ENCODE measurements at regions not wholly inside any gene's neighbourhood (a gene's known extent, or its start where the extent isn't known, plus 50 kb on each side); places are given as distances from the start of the nearest gene placed in this dataset.
"Not testable (repeated sequence)": the region's sequence is repeated elsewhere in the genome, so short reads cannot be mapped to it uniquely, and the experiment has no call there.

- DNase-seq, result no peak
These were observed 243.7 kb downstream of the SPRY1 start for GRCh38 chr4:123640271-123640670.

DNA sequence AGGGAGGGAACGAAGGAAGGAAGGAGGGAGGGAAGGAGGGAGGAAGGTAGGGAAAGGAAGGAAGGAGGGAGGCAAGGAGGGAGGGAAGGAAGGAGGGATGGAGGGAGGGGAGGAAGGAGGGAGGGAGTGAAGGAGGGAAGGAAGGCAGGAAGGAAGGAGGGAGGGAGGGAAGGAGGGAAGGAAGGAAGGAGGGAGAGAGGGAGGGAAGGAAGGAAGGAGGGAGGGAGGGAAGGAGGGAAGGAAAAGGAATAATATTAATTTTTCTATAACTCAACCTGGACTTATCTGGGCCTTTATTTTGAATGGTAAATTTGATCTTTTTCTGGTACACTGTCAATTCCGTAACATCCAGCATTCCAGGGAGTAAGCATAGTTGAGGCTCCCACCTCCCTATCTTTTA, 244.2 kb downstream of the SPRY1 start:
- no peak for DNase-seq

- no peak for DNase-seq
These were observed 247.1 kb downstream of the SPRY1 start for GRCh38 chr4:123643691-123644090.

- peak in 1 of 4 experiments; percentile 10 for DNase-seq
These were observed 252.7 kb downstream of the SPRY1 start for GRCh38 chr4:123649250-123649644.

- no peak for DNase-seq
These were observed 253.2 kb downstream of the SPRY1 start for GRCh38 chr4:123649645-123650391.

DNA sequence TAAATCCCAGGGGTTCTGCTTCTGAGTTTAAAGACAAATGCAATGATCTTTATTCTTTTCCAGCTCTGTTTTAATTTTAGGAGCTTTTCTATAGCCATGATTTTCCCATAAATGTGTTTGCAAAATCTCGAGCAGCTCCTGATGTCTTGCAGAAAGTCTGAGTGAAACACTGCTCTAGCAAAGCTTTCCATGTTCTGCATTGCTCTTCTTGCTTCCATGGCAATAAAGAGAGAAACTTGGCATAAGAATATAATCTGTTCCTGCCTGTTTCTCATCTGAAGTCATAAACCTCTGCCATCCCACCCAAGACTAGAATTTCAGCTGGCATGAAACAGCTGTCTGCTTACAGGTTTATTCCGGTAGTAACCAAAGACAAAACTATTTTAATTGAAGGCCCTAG, 254.5 kb downstream of the SPRY1 start:
- DNase-seq, result no peak

DNA sequence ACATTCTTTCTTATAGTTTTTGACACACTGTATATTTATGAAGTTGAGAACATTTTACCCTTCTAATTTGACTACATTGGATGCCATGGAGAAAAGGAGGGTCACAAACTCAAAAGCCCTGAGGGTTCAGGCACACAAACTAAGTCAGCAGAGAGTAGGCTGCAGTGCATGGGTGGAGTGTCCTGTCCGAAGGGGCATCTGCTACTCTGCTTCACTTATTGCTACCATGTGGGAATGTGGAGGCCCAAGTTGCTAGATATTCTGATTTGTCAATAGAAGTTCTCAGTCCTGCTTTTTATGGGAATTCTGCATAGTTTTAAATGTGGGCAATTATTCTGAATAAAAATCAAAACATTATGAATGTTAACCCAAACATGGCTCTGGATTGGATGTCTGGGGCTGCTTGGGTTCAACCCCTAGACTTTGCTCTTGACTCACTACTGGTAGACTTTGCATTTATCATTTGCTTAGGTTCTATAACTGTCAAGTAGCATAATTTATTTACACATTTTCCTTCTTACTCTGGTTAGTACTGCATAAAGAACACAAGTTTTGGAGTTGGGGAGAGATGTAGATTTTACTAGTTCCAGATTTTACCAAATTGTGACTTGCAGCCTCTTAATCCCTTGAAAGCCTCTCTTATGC, 255.1 kb downstream of the SPRY1 start:
- DNase-seq, result no peak

DNA sequence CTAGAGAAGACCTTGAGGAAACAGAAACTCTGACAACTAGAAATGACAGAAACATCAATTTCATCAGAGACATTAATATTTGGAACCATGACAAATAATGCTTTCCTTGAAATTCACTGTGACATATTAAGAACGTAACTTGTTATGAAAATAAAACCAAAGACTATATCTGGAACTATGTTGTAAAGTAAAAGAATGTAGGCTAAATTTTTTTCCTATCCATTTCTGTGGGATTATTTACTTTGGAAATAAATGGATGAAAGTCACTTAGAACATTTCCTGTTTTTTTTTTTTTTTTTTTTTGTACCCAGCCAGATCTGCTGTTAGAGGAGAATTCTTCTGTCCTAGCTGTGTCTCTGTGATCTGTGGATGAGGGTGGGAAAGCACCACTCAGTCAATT, 255.9 kb downstream of the SPRY1 start:
- DNase-seq, result no peak

DNA sequence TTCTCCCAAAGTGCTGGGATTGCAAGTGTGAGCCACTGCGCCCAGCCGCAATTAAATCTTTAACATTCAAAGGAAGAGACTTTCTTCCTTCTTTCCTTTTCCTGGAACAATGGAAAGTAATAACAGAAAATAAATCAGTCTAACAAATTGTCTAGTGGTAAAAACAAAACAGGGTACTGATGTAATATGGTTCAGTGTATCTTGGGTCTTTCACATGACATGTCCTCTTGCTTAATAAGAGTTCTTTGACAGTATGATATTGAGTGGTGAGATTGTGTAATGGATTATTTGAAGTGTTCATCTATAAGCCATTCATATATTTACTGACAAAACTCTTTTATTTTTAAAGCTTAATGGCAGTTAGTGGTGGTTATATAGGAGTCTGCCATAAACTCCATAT, 256.6 kb downstream of the SPRY1 start:
- DNase-seq, result peak in 2 of 4 experiments; percentile 26 to 43

DNA sequence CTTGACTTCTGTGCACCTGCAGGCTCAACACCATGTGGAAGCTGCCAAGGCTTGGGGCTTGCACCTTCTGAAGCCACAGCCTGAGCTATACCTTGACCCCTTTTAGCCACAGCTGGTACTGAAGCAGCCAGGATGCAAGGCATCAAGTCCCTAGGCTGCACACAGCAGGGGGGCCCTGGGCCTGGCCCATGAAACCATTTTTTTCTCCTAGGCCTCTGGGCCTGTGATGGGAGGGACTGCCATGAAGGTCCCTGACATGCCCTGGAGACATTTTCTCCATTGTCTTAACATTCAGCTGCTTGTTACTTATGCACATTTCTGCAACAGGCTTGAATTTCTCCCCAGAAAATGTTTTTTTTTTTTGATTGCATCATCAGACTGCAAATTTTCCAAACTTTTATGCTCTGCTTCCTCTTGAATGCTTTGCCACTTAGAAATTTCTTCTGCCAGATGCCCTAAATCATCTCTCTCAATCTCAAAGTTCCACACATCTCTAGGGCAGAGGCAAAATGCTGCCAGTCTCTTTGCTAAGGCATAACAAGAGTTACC, 260.2 kb downstream of the SPRY1 start:
- DNase-seq, result not testable (repeated sequence)

- DNase-seq, result peak in 2 of 4 experiments; percentile 12 to 20
These were observed 261.0 kb downstream of the SPRY1 start for GRCh38 chr4:123657606-123658005.

- DNase-seq, result no peak
These were observed 262.7 kb downstream of the SPRY1 start for GRCh38 chr4:123659262-123659661.

DNA sequence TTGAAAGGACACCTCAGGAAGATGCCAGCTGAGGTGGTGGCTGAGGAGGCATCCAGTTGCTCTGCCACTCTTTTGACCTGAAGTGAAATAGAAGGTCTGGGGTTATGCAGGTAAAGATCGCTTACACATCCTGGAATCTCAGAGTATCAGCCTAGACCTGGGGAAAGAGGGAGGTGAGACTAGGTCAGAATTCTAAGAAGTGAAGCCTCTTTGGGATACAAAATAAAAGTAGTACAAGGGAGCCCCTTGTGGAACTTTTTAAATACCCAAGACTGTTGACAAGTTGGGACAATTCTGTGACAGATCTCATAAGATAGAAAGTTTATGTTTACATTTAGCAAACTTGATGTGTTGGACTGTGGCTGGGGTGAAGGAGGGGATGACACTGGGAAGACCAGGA, 263.1 kb downstream of the SPRY1 start:
- DNase-seq, result peak in 2 of 4 experiments; percentile 41 to 44

- DNase-seq, result peak in 2 of 4 experiments; percentile 43 to 58
These were observed 264.6 kb downstream of the SPRY1 start for GRCh38 chr4:123661080-123661737.

DNA sequence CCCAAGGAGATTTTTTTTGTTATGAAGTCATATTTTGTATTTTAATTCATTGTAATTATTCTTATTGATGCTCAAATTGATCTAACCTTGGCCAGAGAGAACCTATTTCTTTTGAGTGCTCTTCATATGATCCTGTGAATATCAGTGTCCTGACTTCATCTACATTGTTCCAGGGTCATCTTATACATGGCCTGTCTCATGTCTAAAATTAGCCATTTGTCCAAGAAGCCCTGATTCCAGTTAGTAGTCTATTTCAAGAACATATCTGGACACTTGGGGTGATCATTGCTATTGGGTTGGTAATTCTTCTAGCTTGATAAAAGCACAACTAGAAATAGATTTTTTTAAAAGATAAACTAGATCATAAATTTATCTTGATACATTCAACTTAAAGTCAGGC, 266.2 kb downstream of the SPRY1 start:
- no peak for DNase-seq

- no peak for DNase-seq
These were observed 269.9 kb downstream of the SPRY1 start for GRCh38 chr4:123666486-123666885.

DNA sequence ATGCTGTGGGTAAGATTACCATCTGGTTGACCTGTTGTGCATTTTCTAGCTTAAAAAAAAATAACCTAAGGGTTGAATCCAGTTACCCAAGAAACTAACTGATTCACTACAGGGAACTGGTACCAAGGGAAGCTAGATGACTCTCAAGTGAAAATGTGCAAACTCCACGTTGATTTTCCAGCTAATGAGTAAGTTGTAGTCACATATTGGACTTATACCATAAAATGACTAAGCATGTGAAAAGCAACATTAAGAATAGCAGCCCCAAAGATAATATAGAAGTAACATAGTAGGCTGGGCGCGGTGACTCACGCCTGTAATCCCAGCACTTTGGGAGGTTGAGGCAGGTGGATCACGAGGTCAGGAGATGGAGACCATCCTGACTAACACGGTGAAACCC, 270.9 kb downstream of the SPRY1 start:
- DNase-seq, result no peak

DNA sequence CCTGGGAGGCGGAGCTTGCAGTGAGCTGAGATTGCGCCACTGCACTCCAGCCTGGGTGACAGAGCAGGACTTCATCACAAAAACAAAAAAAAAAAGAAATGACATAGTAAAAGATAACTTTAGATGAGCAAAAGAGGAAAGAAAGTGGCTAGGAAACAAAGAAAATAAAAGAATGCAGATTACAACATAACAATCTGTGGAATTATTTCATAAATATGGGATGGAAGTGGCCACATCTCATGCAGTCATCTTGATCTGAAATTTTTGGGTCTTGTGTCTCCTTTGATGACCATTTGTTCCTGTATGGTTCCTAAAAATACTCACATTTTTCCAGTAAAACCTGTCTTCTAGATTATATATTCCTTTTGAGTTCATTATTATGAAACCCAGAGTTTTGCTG, 271.4 kb downstream of the SPRY1 start:
- no peak for DNase-seq

DNA sequence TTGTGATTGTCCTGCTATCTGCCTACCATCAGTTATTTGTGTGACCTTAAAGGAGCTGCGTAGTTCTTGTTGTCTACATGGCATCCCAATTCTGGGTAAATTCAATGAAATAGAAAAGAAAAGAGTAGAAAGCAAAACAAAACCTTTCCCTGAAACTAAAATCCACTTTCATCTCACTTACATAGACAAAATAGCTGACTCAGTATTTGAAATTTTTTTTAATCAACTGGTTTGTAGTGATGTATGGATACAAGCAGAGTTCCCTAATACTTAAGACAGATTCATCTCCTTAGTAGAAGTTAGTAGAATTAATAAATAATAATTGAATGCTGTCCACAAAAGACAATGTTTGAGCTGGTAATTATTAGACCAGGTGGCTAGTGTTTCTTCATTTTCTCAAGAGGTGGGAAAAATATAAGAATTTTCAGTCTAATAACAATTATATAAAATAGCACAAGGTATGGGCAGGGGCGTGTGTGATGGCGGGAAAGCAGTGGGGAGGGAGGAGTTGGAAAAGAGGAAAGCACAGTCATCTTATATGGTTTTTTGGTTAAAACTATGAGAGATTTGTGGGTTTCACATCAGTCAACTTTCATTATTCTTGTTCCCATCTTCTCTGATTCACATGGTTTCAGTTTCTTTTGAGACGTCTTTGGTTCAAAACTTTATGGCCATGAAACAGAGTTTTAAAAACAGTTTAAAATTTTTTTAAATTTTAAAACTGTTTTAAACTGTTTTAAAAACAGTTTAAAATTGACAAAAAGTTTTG, 275.2 kb downstream of the SPRY1 start:
- peak in 1 of 4 experiments; percentile 4 for DNase-seq

GRCh38 chr4:123672987-123673386, 276.4 kb downstream of the SPRY1 start:
- peak in 2 of 4 experiments; percentile 55 to 58 for DNase-seq

DNA sequence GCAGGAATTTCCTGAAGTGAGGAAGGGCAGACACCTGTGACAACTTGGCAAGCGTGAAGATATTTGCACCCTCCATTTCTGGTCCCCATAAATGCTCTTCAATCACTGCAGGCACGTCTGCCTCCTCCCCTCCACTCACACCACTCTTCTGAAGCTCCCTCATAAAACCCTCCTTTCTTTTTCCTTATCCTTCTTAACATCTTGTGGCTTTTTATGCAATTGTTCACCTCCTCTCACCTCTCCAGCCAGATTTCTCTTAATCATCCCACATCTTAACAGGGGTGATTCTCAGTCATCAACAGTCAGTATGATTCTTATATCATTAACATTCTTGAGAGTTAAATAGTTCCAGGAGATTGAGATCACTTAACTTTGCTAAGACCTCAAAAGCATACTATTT, 277.4 kb downstream of the SPRY1 start:
- DNase-seq, result no peak

DNA sequence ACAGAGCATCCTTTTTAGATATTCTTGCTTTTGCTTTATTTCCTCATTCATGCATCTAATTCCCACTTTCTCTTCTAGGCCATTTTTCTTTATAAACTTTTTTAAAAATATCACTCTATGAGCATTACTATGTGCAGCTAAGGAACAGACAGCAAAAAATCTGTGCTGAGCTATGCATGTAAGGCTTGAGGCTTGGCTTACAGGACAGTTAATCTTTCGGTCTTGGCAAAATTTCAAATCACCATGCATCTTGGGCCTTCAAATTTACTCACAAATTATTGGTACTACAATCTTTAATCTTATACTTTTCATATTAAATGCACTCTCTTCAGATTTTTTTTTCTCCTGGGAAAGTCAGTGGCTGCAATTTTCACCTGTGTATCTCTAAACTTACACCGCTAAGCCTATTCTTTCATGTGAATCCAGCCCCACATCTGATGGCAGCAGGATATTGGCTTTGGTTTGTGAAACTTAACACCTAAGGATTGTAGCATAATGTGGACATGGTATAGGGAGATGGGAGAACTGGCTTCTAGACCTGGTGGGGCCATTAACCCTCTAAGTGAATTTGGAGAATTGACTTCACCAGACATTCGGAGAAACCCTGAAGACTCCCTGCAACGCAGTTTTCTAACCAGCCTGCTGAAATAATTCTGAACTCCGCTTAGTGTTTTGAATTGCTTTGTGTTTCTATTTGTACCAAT, 278.3 kb downstream of the SPRY1 start:
- no peak for DNase-seq

Measured in suppressor macrophage (primary cell).